ENCODE measurements at regions not wholly inside any gene's neighbourhood (a gene's known extent, or its start where the extent isn't known, plus 50 kb on each side); places are given as distances from the start of the nearest gene placed in this dataset.

DNA sequence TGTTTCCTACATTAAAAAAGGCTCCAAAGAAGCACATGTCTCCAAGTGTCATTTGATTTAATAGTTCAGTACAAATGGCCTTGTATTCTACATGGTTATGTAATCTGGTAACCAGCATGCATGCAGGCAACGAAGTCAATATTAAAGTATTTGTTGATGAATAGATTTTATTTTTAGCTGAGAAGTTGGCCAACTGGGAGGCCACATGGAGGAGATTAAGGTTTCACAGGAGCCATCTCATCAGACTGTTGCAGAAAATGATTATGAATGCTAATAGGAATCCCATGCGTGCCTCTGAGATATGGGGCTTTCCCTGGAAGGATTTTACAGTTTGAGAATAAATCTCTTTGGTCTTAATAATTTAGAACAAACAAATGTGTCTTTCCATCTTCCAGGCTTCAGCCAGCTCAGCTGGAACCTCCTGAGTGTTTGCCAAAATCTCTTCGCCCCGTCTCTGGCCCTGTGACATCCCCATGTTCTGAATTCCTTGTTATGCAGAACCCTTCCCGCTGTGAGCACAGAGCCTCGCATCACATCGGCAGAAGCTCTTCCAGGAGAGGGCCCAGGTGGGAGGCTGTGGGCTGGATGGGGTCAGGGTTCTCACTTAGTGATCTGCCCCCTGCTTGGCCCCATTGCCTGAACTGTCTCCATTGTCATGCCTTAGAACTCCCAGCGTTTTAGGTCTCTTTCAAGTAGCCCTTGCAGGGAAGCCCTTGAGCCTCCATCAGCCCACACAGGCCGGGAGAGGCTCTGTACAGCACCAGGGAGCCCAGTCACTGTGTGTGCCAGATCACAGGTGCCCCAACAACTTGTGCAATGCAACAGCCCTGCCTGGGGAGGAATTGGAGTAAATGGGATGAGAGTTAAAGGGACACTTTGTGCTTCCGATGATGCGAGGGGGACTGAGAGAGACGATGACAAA is 190.5 kb upstream of the TWIST2 start:
- no peak for DNase-seq

- DNase-seq: no peak
Observed at GRCh38 chr2:238658054-238658407, 189.9 kb upstream of the TWIST2 start.

DNA sequence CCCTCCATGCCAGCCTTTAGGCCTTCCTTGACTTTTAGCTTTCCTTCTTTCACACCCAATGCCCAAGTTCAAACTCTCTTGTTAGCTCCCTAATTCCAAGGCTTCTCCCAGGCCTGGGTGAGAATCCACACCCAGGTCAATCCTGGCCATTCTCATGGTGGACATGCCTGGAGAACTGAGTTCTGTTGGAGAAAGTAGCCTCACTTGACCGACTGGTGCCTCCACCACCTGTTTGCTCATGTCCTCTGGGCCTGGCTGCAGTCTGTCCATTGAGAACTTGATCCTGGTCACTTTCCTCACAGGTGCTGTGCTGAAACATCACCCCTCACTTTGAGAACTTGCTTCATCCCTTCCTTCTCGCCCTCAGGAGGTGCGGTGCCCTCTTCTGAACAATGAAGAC is 189.1 kb upstream of the TWIST2 start:
- no peak for DNase-seq

DNA sequence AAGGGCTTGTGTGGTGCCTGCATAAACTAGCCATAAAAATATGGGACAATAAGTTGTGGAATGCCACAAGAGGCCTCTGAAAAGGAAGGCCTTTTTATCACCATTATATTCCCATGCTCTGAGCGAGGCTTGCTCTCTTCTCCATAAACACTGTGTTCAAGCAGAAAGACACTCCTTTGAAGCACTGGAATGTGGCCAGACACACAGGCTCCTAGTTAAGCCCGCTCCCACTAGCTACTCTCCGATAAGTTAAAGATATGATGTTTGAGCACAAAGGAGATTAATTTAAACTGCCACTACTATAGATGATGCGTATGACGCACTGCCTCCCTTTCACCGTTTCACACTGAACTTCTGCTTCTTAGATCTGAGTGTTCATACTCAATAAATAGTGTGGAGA is 188.7 kb upstream of the TWIST2 start:
- no peak for DNase-seq

GRCh38 chr2:238663586-238663985 is 184.3 kb upstream of the TWIST2 start:
- no peak for DNase-seq

- no peak for DNase-seq
Observed at GRCh38 chr2:238665919-238666318, 182.0 kb upstream of the TWIST2 start.

DNA sequence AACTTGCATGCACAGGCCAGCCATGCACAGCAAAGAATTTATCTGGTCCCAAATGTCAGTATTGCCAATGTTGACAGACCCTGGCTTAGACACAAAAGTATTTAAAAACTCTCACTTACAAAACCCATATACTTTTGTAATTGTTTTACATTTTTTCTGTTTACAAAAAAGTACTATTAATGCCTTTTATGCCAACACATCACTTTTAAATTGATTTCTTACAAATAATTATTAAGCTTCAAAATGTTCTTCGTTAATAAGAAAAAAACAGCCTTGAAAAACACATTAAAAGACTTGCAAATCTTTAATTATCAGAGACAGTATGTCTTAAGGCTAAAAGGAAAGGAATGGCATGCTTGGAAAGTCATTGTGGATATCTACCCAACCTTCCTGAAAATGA is 181.3 kb upstream of the TWIST2 start:
- DNase-seq: no peak

DNA sequence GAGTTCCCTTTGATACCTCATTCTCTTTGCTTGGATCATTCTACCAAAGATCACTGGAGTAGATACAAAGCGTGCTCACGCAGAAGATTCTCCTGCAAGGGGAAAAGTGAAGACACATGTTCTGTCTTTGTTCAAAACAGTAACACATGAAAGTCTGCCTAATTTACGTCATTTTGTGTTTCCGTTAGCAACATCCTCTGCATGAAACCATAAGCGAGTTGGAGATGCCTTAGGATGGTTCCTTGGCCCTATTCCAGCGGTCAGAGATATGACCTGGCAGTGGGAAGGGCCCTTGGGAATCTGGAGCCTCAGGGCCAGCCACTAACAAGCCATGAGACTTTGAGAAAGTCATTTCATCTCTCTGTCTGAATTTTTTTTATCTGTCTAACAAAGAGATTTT is 180.9 kb upstream of the TWIST2 start:
- DNase-seq: no peak

DNA sequence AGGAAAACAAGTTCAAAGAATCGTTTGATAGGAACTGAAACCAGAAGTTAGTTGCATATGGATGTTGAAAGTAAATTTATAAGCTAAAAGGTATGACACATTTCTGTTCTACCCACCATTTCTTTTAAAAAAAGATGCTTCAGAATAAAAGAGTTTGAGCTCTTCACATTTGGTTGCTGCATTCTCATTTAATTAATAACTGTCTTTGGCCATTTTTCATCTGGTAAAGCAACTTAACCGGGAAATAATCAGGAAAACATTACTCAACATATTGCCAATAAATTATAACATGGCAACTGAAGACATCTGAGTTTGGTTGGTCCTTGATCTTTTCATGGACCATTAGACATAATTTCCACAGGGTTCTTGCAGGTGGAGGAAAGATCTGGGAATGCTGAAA is 180.2 kb upstream of the TWIST2 start:
- DNase-seq: no peak

DNA sequence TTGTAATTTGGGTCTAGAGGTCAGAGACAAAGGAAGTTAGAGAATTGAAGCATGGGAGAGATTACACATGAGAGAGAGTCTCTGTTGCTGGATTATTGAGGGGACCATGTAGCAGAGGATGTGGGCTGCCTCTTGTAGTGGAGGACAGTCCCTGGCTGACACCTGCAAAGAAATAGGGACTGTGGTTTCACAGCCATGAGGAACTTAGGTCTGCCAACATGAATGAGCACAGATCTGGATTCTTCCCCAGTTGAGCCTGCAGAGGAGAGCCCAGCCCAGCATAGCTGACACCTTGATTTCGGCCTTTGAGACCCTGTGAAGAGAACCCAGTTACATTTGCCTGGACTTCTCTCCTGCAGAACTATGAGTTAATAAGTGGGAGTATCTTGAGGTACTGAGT is 179.5 kb upstream of the TWIST2 start:
- DNase-seq: no peak

DNA sequence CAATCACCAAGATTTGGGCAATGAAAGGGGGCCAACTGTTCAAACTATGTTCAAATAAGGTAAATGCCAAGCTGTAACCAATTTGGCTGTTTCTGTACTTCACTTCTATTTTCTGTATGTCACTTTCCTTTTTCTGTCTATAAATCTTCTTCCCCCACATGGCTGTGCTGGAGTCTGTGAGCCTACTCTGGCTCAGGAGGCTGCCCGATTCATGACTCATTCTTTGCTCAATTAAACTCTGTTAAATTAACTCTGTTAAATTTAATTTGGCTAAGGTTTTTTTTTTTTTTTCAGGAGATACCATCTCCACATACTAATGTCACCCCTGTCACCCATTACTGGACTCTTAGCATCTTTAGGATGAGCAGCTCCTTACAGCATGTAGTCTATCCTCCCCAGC is 178.8 kb upstream of the TWIST2 start:
- no peak for DNase-seq

DNA sequence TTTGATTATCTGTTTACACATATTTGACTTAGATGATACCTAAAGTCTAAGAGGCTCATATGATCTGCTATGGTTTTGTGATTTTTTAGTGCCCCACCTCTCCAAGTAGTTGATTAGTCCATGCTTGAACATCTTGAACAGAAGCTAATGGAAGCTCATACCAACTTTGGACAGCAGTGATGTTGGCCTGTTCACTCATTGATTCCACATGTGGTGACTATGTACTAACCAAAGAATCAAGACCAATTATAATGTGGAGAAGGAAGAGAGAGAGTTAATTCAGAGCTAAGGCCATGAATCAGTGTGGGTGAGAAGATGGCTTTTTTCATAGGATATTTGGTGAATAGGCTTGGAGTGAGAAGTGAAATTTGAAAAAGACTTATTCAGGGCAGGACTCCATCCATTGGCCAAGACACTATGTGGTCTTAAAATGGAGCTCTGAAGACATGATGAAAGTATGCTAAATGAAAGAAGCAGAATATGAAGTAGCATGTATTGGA is 178.3 kb upstream of the TWIST2 start:
- DNase-seq: no peak

GRCh38 chr2:238670111-238670585 is 177.7 kb upstream of the TWIST2 start:
- no peak for DNase-seq

GRCh38 chr2:238682536-238682935 is 165.3 kb upstream of the TWIST2 start:
- no peak for DNase-seq

GRCh38 chr2:238684362-238685326 is 163.2 kb upstream of the TWIST2 start:
- no peak for DNase-seq

DNA sequence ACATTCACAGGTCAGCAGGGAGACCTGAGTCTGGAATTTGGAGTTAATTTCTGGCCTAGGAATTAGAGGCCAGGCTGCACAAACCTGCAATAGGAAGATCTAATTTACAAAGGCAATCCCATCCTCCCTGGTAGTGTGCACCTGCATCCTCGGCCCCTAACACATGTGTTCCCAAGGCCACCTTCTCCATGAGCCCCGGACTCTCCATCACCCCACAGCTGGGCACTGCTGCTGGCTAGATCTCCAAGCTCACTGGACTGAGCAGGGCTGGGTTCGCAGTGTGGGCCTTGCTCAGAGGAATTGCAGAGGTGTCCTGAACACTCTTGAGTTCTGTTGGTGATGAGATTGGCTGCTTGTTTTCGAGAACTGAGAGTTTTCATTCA is 162.6 kb upstream of the TWIST2 start:
- DNase-seq: no peak

DNA sequence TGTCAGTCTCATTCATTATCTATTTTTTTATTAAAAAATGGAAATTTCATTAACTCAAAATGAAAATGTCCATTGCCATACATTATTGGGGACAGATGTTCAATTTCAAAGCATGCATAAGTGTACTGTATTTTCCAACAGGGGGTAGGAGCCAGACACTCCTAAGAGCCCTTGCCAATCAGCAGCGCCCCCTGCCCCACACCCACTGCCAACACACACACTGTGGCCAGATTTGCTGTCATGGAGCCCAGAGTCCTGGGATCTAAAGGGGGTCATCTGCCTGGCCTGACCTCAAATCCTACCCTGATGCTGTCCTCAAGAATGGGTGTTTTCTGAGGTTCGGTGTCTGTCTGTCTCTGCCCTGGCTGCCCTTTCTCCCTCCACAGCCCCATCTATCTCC is 162.2 kb upstream of the TWIST2 start:
- no peak for DNase-seq

DNA sequence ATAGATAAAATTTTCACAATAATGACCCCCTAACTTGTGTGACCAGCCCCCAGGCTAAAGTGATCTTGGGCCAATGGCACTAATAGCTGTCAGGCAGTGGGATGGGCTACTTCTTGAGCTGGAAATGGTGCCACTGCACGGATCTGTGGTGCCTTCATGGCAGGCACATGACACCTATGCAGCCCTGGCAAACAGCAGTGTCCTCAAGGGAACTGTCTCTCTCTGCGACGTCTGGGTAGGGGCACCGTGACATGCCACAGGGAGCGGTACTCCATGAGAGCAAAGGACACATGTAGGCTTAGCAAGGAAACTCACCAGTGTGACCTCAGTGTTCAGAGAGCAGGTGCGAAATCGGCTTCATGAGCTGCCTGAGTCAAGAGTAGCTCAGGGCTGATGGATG is 161.7 kb upstream of the TWIST2 start:
- no peak for DNase-seq

GRCh38 chr2:238688193-238689153 is 159.4 kb upstream of the TWIST2 start:
- DNase-seq: no peak

GRCh38 chr2:238689331-238689730 is 158.6 kb upstream of the TWIST2 start:
- DNase-seq: no peak

- no peak for DNase-seq
Observed at GRCh38 chr2:238689871-238690389, 158.0 kb upstream of the TWIST2 start.

DNA sequence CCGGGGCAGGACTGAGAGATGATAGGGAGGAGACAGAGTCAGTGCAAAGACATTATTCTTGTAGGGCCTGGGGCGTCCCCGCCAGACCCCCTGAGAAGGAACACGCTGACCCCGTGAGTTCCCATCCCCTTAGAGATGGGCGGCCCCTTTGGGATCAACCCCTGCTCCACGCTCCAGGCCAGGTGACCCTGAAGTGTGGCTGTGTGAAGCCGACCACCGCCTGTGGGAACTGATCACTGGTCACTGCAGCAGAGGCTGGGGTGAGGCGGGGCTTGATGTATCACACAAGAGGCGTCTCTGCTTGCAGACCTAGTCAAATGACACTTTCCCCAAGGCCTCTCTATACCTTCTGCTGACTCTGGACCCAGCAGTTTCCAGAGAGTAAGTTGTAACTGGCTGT is 157.4 kb upstream of the TWIST2 start:
- no peak for DNase-seq
